ENCODE measurements at regions not wholly inside any gene's neighbourhood (a gene's known extent, or its start where the extent isn't known, plus 50 kb on each side); places are given as distances from the start of the nearest gene placed in this dataset.

DNA sequence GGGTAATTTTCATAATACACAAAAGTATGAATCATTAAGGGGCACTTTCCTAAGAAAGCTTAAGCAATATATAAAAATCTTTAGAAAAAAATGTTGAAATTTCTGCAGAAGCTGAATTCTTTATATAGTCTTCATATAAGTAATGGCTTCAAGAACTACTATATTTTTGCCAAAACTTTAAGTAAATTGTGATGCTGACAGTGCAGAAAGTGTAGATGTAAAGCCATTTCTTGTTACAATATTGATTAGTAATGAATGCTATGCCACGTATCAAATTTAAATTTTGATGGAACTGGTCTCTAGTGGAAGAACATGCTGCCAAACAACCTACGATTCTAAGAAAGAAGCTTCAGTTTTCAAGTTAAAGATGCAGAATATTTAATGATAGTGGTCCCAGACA, 1210.0 kb downstream of the SLITRK1 start:
- TF ChIP-seq, protein P1, sequence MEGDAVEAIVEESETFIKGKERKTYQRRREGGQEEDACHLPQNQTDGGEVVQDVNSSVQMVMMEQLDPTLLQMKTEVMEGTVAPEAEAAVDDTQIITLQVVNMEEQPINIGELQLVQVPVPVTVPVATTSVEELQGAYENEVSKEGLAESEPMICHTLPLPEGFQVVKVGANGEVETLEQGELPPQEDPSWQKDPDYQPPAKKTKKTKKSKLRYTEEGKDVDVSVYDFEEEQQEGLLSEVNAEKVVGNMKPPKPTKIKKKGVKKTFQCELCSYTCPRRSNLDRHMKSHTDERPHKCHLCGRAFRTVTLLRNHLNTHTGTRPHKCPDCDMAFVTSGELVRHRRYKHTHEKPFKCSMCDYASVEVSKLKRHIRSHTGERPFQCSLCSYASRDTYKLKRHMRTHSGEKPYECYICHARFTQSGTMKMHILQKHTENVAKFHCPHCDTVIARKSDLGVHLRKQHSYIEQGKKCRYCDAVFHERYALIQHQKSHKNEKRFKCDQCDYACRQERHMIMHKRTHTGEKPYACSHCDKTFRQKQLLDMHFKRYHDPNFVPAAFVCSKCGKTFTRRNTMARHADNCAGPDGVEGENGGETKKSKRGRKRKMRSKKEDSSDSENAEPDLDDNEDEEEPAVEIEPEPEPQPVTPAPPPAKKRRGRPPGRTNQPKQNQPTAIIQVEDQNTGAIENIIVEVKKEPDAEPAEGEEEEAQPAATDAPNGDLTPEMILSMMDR (IDR thresholded peaks at IDR 0.05; ENCODE audit: extremely low read depth in 1 of 2, insufficient read depth in 1 of 2, low read depth in 1 of 2, low read length in 2 of 2), result no peak
- TF ChIP-seq POLR2A (IDR thresholded peaks at IDR 0.05; ENCODE audit: low read depth, low read length) (no peak), POLR2AphosphoS5 (IDR thresholded peaks at IDR 0.05; ENCODE audit: insufficient read depth, low read depth, low read length) (no peak), EZH2 (IDR thresholded peaks at IDR 0.05; ENCODE audit: borderline replicate concordance, low read depth, low read length, severe bottlenecking) (no peak), FOS (IDR thresholded peaks at IDR 0.05; ENCODE audit: borderline replicate concordance, insufficient read depth, low read length) (no peak), JUN (IDR thresholded peaks at IDR 0.05; ENCODE audit: borderline replicate concordance, insufficient read depth, insufficient read length, low read depth) (no peak), GATA2 (IDR thresholded peaks at IDR 0.05; ENCODE audit: insufficient read depth, insufficient read length, low read depth, low read length) (no peak), MYC (IDR thresholded peaks at IDR 0.05; ENCODE audit: low read depth, low read length) (no peak)
- TF ChIP-seq, protein P2, sequence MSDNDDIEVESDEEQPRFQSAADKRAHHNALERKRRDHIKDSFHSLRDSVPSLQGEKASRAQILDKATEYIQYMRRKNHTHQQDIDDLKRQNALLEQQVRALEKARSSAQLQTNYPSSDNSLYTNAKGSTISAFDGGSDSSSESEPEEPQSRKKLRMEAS (IDR thresholded peaks at IDR 0.05; ENCODE audit: insufficient read depth, insufficient read length), result no peak

Data from endothelial cell of umbilical vein (primary cell).